NK-92 treated with Interleukin-12 subunit alpha and Interleukin-12 subunit beta, amount 100 ng/mL, for 24 hours (cell line): ENCODE measurements at regions not wholly inside any gene's neighbourhood (a gene's known extent, or its start where the extent isn't known, plus 50 kb on each side); places are given as distances from the start of the nearest gene placed in this dataset.

Source experiments
- DNase-seq: peaks from one replicate; lab custom pipeline; 2025; lab: John Stamatoyannopoulos, UW

DNA sequence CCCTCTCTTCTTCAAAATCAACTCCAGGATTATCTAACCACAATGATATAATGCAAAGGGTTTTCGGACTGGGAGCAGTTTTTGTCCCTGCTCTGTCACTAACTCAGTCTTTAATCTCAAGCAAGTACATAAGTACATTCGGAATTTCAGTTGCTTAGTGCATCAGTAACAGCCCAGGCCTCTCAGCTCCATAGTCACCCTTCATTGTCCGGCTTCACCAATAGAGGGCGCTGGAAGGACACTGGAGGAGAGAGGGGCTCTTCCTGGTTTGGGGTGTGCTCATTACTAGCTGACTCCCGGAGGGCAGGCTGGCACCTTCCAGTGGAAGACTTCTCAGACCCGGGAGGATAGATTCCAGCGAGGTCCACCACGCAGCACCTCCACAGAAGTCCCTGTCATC lies 90.4 kb upstream of the PDGFD start:
- peak; percentile 1 for DNase-seq

DNA sequence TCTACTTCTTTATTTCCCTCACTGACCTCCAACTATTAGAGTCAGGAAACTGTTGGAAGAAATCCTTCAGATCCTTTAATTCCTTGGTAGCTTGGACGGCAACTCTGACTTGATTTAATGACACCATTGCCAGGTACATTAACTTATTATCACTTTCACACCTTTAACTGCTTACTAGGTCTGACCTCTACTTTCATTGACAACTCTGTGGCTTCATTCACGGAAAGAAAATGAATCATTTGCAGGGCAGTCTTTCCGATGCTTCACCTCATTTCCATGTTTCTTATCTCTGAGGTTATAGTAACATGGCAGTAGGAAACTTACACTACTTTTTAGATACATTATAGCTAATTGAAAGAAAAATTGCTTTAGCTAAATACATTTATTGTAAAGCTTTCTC lies 82.6 kb upstream of the PDGFD start:
- no peak for DNase-seq

DNA sequence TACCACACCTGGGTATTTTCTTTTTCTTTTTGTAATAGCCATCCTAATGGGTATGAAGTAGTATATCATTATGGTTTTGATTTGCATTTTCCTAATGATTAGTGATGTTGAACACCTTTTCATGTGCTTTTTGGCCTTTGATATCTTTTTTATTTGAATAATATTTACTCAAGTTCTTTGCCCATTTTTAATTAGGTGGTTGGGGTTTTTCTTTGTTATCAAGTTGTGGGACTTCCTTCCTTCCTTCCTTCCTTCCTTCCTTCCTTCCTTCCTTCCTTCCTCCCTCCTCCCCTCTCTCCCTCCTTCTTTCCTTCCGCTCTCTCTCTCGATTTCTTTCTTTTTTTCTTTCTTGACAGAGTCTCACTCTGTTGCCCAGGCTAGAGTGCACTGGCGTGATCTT lies 75.0 kb upstream of the PDGFD start:
- DNase-seq, result no peak

DNA sequence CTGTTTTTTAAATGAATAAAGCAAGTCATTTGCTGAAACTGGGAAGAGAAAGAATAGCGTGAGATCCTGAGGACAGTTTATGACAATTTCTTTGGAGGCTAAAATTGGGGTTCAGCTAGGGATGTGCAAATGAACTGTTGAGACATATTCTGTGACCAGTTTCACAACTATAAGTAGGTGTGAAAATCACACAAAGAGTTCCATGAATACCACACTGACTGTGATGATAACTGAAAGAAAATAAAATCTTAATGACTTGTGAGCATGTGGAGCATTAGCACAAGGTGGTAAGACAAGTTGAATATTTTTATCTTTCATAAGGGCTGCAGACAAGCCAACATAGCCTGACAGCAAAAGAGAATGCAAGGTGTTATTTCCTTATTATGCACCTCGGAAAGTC lies 61.1 kb upstream of the PDGFD start:
- DNase-seq, result no peak

DNA sequence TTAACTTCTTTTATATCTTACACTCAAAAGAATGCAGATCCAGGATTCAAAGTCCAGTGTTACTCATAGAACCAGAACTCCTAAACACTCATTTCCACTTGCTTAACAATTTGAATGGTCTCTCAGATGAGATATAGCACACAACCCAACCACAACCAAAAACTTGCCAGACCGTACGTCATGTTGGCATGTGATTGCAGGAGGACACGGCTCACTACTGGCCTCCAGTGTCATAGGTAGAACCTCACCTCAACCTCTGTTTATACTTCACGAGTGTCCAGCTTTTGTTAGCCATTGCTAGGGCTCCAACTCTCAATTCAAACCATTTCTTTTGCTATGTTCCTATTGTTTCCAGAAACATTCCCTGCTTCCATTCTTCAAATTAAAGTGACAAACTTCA lies 58.5 kb upstream of the PDGFD start:
- DNase-seq, result no peak

DNA sequence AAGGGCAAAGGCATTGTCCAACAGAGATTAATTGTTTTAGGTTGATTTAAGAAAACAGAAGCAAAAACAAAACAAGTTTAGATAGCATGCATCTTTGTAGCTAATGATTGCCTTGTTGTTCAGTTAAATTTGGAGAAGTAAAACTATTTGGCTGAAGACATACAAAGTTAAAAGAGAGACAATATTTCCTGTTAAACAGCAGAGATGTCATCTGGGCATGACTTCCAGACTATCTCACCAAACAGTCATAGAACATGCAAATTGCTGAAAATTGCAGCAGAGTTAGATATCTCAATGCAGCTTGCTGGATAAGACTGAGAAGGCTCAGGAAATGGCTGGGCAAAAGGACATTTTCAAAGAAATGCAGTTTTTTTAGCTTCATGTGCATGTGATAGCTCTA lies 57.5 kb upstream of the PDGFD start:
- no peak for DNase-seq

DNA sequence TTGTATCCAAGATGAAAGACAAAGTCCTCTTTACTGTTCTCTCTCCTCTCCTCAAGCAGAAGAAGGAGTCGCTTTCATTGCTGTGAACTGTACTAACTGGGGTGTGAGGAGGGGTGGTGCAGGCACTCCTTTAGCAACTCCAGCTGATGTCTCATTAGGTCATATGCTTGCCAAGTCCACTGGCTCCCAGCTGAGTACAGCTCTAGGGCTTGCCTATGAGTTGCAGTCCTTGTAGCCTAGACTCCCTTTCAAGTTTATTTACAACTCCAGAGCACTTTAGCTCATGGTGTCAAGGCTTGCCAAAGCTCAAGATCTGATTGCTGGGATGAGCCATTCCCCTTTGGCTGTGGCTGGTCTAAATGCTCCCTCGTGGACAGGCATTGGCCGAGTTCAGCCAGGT lies 55.1 kb upstream of the PDGFD start:
- DNase-seq, result no peak

DNA sequence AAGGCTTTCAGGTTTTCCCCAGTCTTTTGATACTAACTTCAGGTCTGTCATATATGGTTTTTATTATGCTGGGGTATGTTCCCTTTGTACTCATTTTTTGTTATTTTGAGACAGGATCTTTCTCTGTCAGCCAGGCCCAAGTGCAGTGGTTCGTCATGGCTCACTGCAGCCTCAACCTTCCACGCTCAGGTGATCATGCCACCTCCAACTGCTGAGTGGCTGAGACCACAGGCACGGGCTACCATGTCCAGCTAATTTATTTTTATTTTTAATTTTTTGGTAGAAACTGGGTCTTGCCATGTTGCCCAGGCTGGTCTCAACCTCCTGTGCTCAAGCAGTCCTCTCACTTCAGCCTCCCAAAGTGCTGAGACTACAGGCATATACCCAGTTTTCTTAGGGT lies 50.6 kb upstream of the PDGFD start:
- no peak for DNase-seq
